HG02870 (cell line): ENCODE measurements at regions not wholly inside any gene's neighbourhood (a gene's known extent, or its start where the extent isn't known, plus 50 kb on each side); places are given as distances from the start of the nearest gene placed in this dataset.
A peak's percentile ranks its signal among the peaks of the same experiment; 100 is the strongest.
"Not testable (repeated sequence)": the region's sequence is repeated elsewhere in the genome, so short reads cannot be mapped to it uniquely, and the experiment has no call there.

ENCODE experiments used
- ATAC-seq: cut with Tn5 transposase; IDR thresholded peaks from one replicate; pipeline ENCODE4 v1.9.1; 2021; ENCODE audit warnings: mild to moderate bottlenecking, moderate library complexity; ENCODE audit not compliant: unreplicated experiment

GRCh38 chr16:16559179-16559740 is 180.3 kb downstream of the NPIPA7 start:
- ATAC-seq: not testable (repeated sequence)

- not testable (repeated sequence) for ATAC-seq
These were observed 182.6 kb downstream of the NPIPA7 start for GRCh38 chr16:16561532-16561931.

- ATAC-seq: not testable (repeated sequence)
These were observed 185.0 kb downstream of the NPIPA7 start for GRCh38 chr16:16563962-16564361.

GRCh38 chr16:16565326-16565725 is 186.4 kb downstream of the NPIPA7 start:
- not testable (repeated sequence) for ATAC-seq

GRCh38 chr16:16570055-16570454 is 191.1 kb downstream of the NPIPA7 start:
- ATAC-seq: not testable (repeated sequence)

- ATAC-seq: not testable (repeated sequence)
These were observed 191.9 kb downstream of the NPIPA7 start for GRCh38 chr16:16570874-16571273.

GRCh38 chr16:16572130-16572774 is 193.3 kb downstream of the NPIPA7 start:
- not testable (repeated sequence) for ATAC-seq

- ATAC-seq: not testable (repeated sequence)
These were observed 198.1 kb downstream of the NPIPA7 start for GRCh38 chr16:16577062-16577461.

GRCh38 chr16:16578701-16579100 is 199.8 kb downstream of the NPIPA7 start:
- no peak for ATAC-seq

GRCh38 chr16:16582916-16583315 is 204.0 kb downstream of the NPIPA7 start:
- ATAC-seq: not testable (repeated sequence)

GRCh38 chr16:16586073-16586651 is 207.2 kb downstream of the NPIPA7 start:
- not testable (repeated sequence) for ATAC-seq

GRCh38 chr16:16586969-16587368 is 208.0 kb downstream of the NPIPA7 start:
- not testable (repeated sequence) for ATAC-seq

GRCh38 chr16:16588436-16588835 is 209.5 kb downstream of the NPIPA7 start:
- ATAC-seq: not testable (repeated sequence)

GRCh38 chr16:16590654-16591318 is 211.8 kb downstream of the NPIPA7 start:
- not testable (repeated sequence) for ATAC-seq

GRCh38 chr16:16593156-16593863 is 214.4 kb downstream of the NPIPA7 start:
- ATAC-seq: peak; percentile 46

- ATAC-seq: not testable (repeated sequence)
These were observed 216.2 kb downstream of the NPIPA7 start for GRCh38 chr16:16595029-16595718.

- ATAC-seq: not testable (repeated sequence)
These were observed 222.3 kb downstream of the NPIPA7 start for GRCh38 chr16:16601239-16601638.

- ATAC-seq: not testable (repeated sequence)
These were observed 228.6 kb downstream of the NPIPA7 start for GRCh38 chr16:16607401-16608082.

- not testable (repeated sequence) for ATAC-seq
These were observed 230.7 kb downstream of the NPIPA7 start for GRCh38 chr16:16609627-16610026.
